ENCODE measurements at regions not wholly inside any gene's neighbourhood (a gene's known extent, or its start where the extent isn't known, plus 50 kb on each side); places are given as distances from the start of the nearest gene placed in this dataset.

- no peak for DNase-seq
These were observed 226.7 kb upstream of the MCTP2 start for GRCh38 chr15:94004697-94005096.

DNA sequence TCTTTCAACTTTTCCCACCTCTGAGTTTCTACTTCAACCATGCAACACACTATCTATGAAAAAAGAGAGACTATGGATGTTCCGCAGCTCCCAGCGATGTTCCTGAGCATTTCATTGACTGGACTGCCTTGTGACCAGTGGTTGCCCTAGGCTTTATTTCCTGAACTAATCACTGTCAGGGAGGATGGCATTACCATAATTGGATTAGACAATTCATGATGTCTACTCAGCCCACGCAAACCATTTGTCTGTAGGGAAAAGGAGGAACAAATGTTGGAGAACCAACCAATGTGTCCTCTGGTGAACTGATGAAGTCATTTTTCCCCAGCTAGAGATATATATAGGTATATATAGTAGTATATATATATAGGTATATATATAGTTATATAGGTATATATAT lies 229.3 kb upstream of the MCTP2 start:
- no peak for DNase-seq

DNA sequence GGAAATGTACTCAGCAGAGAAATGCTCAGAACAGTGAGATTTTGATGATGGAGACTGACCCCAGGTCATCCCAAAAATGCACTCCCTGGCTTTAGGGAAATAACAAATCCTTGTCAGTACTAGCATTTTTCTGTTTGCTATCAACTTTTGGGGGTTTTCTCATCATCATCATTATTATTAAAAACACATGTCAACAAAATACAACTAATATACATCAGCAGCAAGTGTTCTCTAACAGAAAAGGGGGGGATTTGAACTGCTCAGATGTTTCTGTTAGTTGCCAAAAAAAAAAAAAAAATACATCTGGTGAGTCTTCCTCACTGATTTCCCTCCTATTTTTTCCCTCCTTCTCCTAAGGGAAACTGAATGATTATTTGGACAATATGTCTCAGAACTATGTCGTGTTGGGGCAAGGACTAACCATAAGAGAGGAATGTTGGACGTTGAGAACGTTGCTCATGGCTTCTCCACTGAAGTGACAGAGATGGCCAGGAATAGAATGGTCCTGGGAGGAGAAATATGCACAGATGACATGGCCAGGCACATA lies 230.0 kb upstream of the MCTP2 start:
- peak; percentile 35 for DNase-seq

- no peak for DNase-seq
These were observed 230.8 kb upstream of the MCTP2 start for GRCh38 chr15:94000606-94001005.

DNA sequence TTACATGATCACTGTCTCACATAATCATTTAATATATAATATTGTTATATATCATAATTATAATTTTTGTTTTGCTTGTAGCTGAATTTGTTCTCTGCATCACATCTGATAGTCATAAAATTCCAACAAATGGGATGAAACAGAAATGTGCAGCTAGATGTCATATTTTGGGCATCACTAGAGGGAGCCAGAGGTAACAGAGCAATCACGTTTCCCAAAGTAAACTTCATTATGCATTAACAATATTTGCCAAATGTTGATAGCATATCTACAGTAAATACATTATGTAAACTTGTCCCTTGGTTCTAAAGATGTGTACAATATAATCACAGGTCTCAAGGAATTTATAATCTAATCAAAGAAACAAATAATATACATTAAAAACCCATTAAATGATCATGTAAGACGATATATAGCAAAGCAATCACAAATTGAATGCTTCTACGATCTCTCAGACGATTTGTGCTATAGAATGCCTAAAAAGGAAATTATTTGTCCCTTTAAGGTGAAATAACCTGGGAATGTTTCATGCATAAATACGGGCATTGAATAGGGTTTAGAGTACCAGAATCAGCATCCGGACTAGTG lies 234.2 kb upstream of the MCTP2 start:
- peak; percentile 42 for DNase-seq

GRCh38 chr15:93989440-93989998 lies 241.8 kb upstream of the MCTP2 start:
- DNase-seq, result no peak

- DNase-seq, result no peak
These were observed 244.3 kb upstream of the MCTP2 start for GRCh38 chr15:93987068-93987467.

GRCh38 chr15:93986400-93986984 lies 244.9 kb upstream of the MCTP2 start:
- no peak for DNase-seq

- no peak for DNase-seq
These were observed 245.4 kb upstream of the MCTP2 start for GRCh38 chr15:93985925-93986324.

DNA sequence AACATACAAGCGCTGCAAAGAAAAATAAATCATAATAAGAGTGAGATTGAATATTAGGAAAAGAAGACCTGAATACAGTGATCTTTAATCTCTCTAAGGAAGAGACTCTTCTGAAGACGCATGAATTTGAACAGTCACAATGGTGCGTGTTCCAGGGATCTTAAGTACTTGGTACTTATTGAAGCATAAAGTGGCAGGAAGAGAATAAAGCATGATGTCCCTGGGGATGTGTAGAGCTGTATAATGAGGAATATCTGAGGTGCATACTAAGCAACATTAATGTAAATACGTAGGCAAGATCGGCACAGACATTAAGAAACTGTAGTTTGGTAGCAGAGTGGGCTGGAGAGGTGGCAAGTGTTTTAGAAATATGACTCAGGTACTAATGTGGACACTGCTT lies 246.2 kb upstream of the MCTP2 start:
- DNase-seq, result no peak

- no peak for DNase-seq
These were observed 247.8 kb upstream of the MCTP2 start for GRCh38 chr15:93983526-93983925.

DNA sequence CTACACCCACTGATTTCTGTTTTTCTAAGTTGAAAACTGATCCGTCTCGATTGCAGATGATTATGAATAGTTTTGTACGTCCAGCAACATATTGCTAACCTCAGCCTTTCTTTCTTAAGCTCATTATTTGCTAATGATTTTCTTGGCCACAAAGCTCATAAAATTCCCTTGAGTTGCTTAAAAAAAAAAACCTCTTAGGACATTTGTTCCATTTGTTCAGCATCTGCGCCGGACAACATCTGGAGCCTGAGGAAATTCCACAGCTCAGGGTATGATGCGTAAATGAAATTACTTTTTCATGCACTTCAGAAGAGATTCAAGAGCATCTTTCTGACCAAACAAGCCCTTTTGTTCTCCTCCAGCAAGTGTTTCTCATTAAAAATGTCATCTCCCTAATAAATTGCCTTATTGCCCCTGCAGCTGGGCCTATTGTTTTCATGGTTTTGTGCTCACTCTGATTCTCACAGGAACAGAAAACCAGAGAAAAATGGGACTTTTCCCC lies 249.1 kb upstream of the MCTP2 start:
- peak; percentile 94 for DNase-seq

GRCh38 chr15:93981706-93982105 lies 249.7 kb upstream of the MCTP2 start:
- no peak for DNase-seq

DNA sequence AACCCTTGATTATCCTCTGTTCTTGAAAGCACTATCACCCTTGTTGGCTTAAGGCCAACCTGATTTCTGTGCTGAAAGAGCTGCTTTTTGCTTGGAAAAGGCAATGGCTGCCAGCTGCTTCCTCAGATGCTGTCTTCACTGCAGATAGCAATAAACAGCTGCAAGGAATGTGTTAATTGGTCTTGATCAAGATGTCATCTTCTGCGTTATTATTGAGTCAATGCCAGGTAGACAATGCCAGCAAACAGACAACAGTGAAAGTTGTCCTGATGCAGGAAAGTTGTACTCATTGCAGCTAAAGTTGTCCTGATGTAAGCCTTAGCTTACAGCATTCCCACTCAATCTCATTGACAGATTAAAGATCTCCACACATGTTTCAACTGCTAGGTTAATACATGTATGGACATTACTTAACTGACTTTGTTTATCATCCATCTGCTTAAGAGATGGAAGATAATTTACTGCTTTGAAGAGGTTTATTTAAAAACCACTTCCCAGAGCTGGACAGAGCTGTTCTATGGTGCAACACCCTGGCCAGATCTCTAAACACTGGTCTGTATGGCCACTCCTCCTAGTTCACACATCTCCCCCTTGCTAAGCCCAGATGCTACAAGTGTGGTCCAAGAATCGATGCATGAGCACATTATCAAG lies 251.0 kb upstream of the MCTP2 start:
- DNase-seq, result peak; percentile 91

GRCh38 chr15:93974804-93975481 lies 256.4 kb upstream of the MCTP2 start:
- peak; percentile 32 for DNase-seq

DNA sequence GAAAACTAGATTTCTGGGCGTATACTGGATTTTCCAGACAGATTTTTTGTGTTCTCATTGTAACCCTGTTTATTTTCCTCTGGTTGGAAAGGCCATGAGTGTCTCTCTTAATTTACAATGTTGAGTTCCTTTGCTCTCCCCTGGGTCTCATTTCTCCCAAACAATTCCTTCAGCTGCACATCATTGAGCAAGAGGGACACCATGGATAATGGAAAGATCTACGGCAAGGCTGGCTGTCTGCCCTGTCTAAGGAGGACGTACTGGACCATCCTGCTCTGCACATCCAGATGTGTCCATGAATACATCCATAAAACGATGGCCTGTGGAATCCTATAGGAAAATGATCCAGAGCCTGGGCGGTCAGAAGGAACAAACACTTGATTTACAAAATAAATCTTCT lies 258.1 kb upstream of the MCTP2 start:
- DNase-seq, result peak; percentile 93

DNA sequence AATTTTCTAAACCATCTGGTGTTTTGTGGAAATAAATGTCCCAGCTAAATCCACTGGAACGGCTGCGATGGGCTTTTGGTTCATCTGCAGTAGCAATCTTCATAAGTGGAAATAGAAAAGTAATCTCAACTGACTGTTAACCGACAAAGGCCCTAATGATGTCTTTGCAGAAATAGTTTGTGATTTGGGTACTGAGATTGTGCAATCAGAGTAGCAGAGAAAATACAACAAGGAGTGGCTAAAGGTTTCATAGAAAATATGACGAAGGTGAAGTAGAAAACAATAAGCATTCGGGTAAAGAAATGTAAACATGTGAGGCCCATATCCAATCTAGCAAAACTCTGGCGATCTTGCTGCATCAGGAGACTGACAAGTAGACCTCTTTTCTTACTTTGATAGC lies 262.6 kb upstream of the MCTP2 start:
- no peak for DNase-seq

- DNase-seq, result no peak
These were observed 266.0 kb upstream of the MCTP2 start for GRCh38 chr15:93965304-93965908.

DNA sequence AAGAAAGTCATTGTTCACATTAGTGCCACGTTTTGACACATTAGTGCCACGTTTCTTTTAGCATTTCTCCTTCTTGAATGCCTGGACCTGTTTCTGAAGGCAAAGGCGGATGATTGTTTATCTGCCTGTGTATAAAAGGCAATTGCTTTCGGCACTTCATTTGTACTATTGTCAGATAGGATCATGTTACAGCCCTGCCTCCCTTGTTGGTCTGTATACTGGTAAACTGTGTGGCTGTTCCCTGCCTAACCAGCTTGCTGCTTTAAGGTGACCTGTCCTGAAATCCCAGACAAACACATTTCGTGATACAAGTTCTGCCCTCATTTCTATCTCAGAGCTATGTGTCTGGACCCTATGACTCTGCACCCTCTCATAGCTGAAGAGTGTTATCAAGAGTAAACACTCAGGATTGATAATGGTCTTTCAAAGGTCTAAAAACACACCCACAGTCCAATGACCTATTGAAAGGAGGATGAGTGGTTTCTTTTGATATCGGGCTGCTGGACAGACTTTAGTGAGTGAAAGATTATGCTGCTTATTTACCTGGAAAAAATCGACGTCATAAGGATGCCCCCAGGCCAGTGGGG lies 276.3 kb upstream of the MCTP2 start:
- no peak for DNase-seq

DNA sequence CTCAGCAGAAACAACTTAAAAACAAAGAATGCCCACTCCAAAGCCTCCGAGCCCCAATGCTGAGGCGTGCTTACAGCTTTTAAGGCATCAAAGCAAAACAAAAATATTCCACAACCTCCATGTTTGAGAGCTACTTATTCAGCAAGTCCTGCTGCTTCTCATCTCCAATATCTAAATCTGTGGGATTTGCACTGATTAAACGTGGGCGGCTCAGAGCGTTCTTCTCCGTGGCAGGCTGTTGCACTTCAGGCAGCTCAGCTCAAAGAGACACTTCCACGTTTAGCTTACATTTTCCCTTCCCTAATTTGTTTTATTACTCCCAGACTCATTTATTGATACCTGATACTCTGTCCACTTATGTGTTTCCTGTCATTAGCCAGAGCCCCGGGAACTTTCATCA lies 282.6 kb upstream of the MCTP2 start:
- DNase-seq, result no peak

DNA sequence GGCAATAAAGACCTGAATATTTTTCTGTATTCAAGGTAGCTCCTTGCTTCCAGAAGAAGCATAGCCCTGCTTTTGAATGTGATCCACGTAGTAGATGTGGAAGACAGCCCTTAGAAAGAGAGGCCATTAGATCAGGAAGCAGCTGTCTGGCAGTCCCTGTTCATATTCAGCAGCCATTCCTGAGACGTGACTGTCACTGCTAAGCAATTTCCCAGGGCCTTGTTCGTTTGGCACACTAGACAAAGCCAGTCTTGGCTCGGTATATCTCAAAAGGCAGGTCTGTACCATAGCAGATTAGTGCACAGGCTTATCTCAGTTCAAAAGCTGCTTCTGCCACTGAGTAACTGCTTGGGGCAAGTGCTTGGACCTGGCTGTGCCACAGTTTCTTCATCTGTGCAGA lies 287.8 kb upstream of the MCTP2 start:
- DNase-seq, result peak; percentile 16

- DNase-seq, result peak; percentile 13
These were observed 289.1 kb upstream of the MCTP2 start for GRCh38 chr15:93942269-93942694.

All from skin of body (tissue), 1 donor.